ENCODE measurements at regions not wholly inside any gene's neighbourhood (a gene's known extent, or its start where the extent isn't known, plus 50 kb on each side); places are given as distances from the start of the nearest gene placed in this dataset.

DNA sequence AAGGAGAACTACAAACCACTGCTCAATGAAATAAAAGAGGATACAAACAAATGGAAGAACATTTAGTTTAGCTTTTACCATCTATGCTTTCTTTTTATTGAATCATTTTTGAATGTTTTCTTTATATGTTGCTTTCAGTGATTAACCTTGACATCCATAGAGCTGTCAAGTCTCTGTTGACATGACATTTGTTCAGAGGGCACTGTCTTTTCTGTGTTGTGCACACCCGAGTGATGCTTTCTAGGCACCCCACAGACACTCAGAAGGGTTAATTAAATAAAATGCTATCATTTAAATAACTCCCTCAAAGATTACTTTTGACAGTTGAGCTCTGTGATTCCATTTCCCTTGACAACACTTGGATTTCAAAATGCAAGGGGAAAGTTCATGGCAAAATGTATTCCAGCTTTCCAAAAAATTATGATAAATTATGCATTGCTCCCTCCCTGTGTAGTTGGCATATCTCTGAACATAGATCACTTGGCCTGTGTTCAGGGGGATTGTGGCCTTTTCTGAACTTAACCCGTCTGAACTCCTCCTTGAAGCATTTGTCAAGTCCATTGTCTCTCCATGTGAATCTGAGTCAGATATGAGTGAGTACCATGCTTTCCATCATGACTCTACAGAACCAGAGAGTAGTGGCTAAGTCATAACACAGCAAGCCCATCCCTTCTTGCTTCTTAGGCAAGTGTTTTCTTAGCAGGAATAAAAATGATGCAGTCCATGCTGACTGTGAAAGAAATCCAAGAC lies 372.6 kb downstream of the RPRM start:
- H3K27me3 ChIP-seq (ENCODE audit: control insufficient read depth in 1 of 2, insufficient read depth in 2 of 2, low read length in 2 of 2): no peaks in the 10 kb centered on the region
- ChIA-PET CTCF (ENCODE audit: low intra/inter-chr PET ratio, low total read pairs) (no interaction called here), POLR2A (no interaction called here)
- DNase-seq (ENCODE audit: low spot score) (no peak), ATAC-seq (no peak), FAIRE-seq (no peak)
- H3K4me2 ChIP-seq (ENCODE audit: low read depth, low read length): no peak overlapping the region
- intact Hi-C loops (cut with micrococcal nuclease; ENCODE audit: unreplicated experiment) (no loop called here), in situ Hi-C loops (cut with HindIII; ENCODE audit: extremely low pct_ligation_motif_present, low pct_unique_long_range_greater_than_20kb) (no loop called here)
- TF ChIP-seq NKX3-1 (CRISPR knock-in tag; IDR thresholded peaks at IDR 0.05) (no peak), KDM5B (CRISPR knock-in tag; IDR thresholded peaks at IDR 0.05; ENCODE audit: borderline replicate concordance) (no peak), AKAP8 (CRISPR knock-in tag; IDR thresholded peaks at IDR 0.05) (no peak), ETV5 (CRISPR knock-in tag; IDR thresholded peaks at IDR 0.05; ENCODE audit: borderline replicate concordance) (no peak), PITX1 (CRISPR knock-in tag; IDR thresholded peaks at IDR 0.05) (no peak), ZNF660 (CRISPR knock-in tag; IDR thresholded peaks at IDR 0.05; ENCODE audit: borderline replicate concordance, low read depth) (no peak), AGO1 (IDR thresholded peaks at IDR 0.05; ENCODE audit: low read depth, low read length, poor library complexity, severe bottlenecking) (no peak), NFYB (CRISPR knock-in tag; IDR thresholded peaks at IDR 0.05) (no peak), IKZF4 (CRISPR knock-in tag; IDR thresholded peaks at IDR 0.05; ENCODE audit: borderline replicate concordance, low read depth, not compliant biosample characterization) (no peak), SOX5 (CRISPR knock-in tag; IDR thresholded peaks at IDR 0.05; ENCODE audit: borderline replicate concordance) (no peak), PLRG1 (conservative IDR thresholded peaks at IDR 0.05) (no peak), NONO (IDR thresholded peaks at IDR 0.05) (no peak), NONO (CRISPR knock-in tag; conservative IDR thresholded peaks at IDR 0.05) (no peak), REL (CRISPR knock-in tag; conservative IDR thresholded peaks at IDR 0.05) (no peak), ZNF460 (CRISPR knock-in tag; IDR thresholded peaks at IDR 0.05; ENCODE audit: borderline replicate concordance) (no peak), ARHGAP35 (CRISPR knock-in tag; IDR thresholded peaks at IDR 0.05; ENCODE audit: borderline replicate concordance) (no peak), ZNF160 (CRISPR knock-in tag; IDR thresholded peaks at IDR 0.05) (no peak), SNAI1 (CRISPR knock-in tag; IDR thresholded peaks at IDR 0.05; ENCODE audit: borderline replicate concordance) (no peak), ZNF558 (CRISPR knock-in tag; IDR thresholded peaks at IDR 0.05; ENCODE audit: borderline replicate concordance) (no peak)
- TF ChIP-seq, protein P1, sequence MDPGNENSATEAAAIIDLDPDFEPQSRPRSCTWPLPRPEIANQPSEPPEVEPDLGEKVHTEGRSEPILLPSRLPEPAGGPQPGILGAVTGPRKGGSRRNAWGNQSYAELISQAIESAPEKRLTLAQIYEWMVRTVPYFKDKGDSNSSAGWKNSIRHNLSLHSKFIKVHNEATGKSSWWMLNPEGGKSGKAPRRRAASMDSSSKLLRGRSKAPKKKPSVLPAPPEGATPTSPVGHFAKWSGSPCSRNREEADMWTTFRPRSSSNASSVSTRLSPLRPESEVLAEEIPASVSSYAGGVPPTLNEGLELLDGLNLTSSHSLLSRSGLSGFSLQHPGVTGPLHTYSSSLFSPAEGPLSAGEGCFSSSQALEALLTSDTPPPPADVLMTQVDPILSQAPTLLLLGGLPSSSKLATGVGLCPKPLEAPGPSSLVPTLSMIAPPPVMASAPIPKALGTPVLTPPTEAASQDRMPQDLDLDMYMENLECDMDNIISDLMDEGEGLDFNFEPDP (CRISPR knock-in tag; conservative IDR thresholded peaks at IDR 0.05): no peak
- H3K79me2 ChIP-seq (ENCODE audit: insufficient read depth, low read length): no peaks in the 10 kb centered on the region
- no peak overlapping the region for H3K4me3 ChIP-seq (replicated peaks in 1 of 3; ENCODE audit: insufficient read depth in 1 of 3, low read depth in 2 of 3, low read length in 3 of 3)
- H2AFZ ChIP-seq (ENCODE audit: low read length): no peak overlapping the region
- H3K9me3 ChIP-seq (ENCODE audit: low read length): no peaks in the 10 kb centered on the region
- no peaks in the 10 kb centered on the region for H3K4me1 ChIP-seq (ENCODE audit: insufficient read depth, low read length)
- H3K27ac ChIP-seq (ENCODE audit: extremely low read length, insufficient read depth, low read length): no peak overlapping the region
- no TSS peak for BruUV-seq (replicated peaks)
- no peak overlapping the region for H3K9ac ChIP-seq (ENCODE audit: insufficient read depth, low read depth, low read length)
- H4K20me1 ChIP-seq (ENCODE audit: insufficient read depth, low read length): no peaks in the 10 kb centered on the region
- WGBS (ENCODE audit: low lambda C conversion rate): 5% methylated on average over 2 of the region's 2 CpGs
- no peaks in the 10 kb centered on the region for H3K36me3 ChIP-seq (replicated peaks in 1 of 2; ENCODE audit: control insufficient read depth in 1 of 2, insufficient read depth in 2 of 2, low read length in 2 of 2)

Data from HepG2 (cell line).